A673 (cell line): ENCODE measurements at regions not wholly inside any gene's neighbourhood (a gene's known extent, or its start where the extent isn't known, plus 50 kb on each side); places are given as distances from the start of the nearest gene placed in this dataset.

Source experiments
- BruUV-seq: library from RNA; stranded (reverse); fragments of 400-500 nt; replicated peaks from 2 replicates; lab custom pipeline; 2021; lab: Mats Ljungman, UMichigan
- CTCF ChIA-PET: fragments of 300-600 bp; sonication (Branson Sonifier 250); formaldehyde crosslinking; loops from one replicate; lab custom pipeline; 2022; ENCODE audit warnings: antibody characterized with exemption; lab: Charles Lee
- POLR2A ChIA-PET: fragments of 300-600 bp; sonication (Branson Sonifier 250); formaldehyde crosslinking; loops from one replicate; lab custom pipeline; 2022; ENCODE audit warnings: antibody characterized with exemption; ENCODE audit not compliant: low non-redundant PET; lab: Charles Lee
- DNase-seq: peaks from one replicate; pipeline ENCODE4 v3.0.0-alpha.2; 2015; ENCODE audit warnings: low spot score
- H3K27ac ChIP-seq: fragments of 200-600 bp; sonication (generic); 2 replicates; pipeline ENCODE4 v1.5.1; 2016; ENCODE audit warnings: mixed run types, low read depth, mild to moderate bottlenecking, mixed read lengths, antibody characterized with exemption, low read length; ENCODE audit not compliant: poor library complexity, severe bottlenecking
- H3K27me3 ChIP-seq: fragments of 200-600 bp; sonication (generic); replicated peaks from 2 replicates; pipeline ENCODE4 v1.6.1; 2017; ENCODE audit warnings: mixed run types, low read depth, mild to moderate bottlenecking, mixed read lengths, antibody characterized with exemption, low read length; ENCODE audit not compliant: insufficient read depth, poor library complexity
- H3K36me3 ChIP-seq: fragments of 200-600 bp; sonication (generic); 2 replicates; pipeline ENCODE4 v1.6.1; 2016; ENCODE audit warnings: mixed run types, mild to moderate bottlenecking, mixed read lengths, antibody characterized with exemption, low read length; ENCODE audit not compliant: insufficient read depth, poor library complexity, severe bottlenecking
- H3K4me1 ChIP-seq: fragments of 200-600 bp; sonication (generic); 2 replicates; pipeline ENCODE4 v1.6.1; 2017; ENCODE audit warnings: mixed run types, mild to moderate bottlenecking, mixed read lengths, antibody characterized with exemption, low read length; ENCODE audit not compliant: insufficient read depth, poor library complexity, severe bottlenecking
- H3K4me3 ChIP-seq: fragments of 200-600 bp; sonication (generic); 2 replicates; pipeline ENCODE4 v1.5.1; 2016; ENCODE audit warnings: low read depth, mixed run types, mild to moderate bottlenecking, mixed read lengths, low read length; ENCODE audit not compliant: poor library complexity, severe bottlenecking
- H3K9me3 ChIP-seq: fragments of 200-600 bp; sonication (generic); 2 replicates; pipeline ENCODE4 v1.6.1; 2016; ENCODE audit warnings: mixed run types, low read depth, mild to moderate bottlenecking, mixed read lengths, antibody characterized with exemption, low read length; ENCODE audit not compliant: poor library complexity, severe bottlenecking
- CTCF ChIP-seq: fragments of 300-800, 200-600 bp; sonication (generic); conservative IDR thresholded peaks from 2 replicates; pipeline ENCODE4 v1.5.1; 2017; ENCODE audit warnings: low read depth, mild to moderate bottlenecking, antibody characterized with exemption, low read length, moderate library complexity, mixed read lengths
- EZH2 ChIP-seq: fragments of 200-600 bp; sonication (generic); IDR thresholded peaks from 2 replicates; pipeline ENCODE4 v1.6.1; 2017; ENCODE audit warnings: borderline replicate concordance, low read depth, mild to moderate bottlenecking, mixed read lengths, antibody characterized with exemption, low read length; ENCODE audit not compliant: poor library complexity, severe bottlenecking
- intact Hi-C: fragments of 100-400 bp; cut with micrococcal nuclease; formaldehyde crosslinking; loops from one replicate; pipeline ENCODE4 v1.10.0; 2022; ENCODE audit not compliant: unreplicated experiment

- no peaks in the 10 kb centered on the region for H3K36me3 ChIP-seq
- TF ChIP-seq EZH2 (no peak), CTCF (no peak)
- no peak overlapping the region for H3K4me3 ChIP-seq
- no peaks in the 10 kb centered on the region for H3K9me3 ChIP-seq
- intact Hi-C loops: no loop called here
- H3K27ac ChIP-seq: no peak overlapping the region
- DNase-seq: no peak
- ChIA-PET CTCF (no interaction called here), POLR2A (no interaction called here)
- BruUV-seq: no TSS peak
- H3K4me1 ChIP-seq: no peaks in the 10 kb centered on the region
- no peaks in the 10 kb centered on the region for H3K27me3 ChIP-seq
Measured at GRCh38 chr7:46675456-46675855, 754.4 kb upstream of the IGFBP3 start.

GRCh38 chr7:46672861-46673260 lies 751.8 kb upstream of the IGFBP3 start:
- H3K27me3 ChIP-seq: no peaks in the 10 kb centered on the region
- CTCF ChIA-PET: no interaction called here
- BruUV-seq: no TSS peak
- H3K4me3 ChIP-seq: no peak overlapping the region
- TF ChIP-seq CTCF (no peak), EZH2 (no peak)
- no peaks in the 10 kb centered on the region for H3K9me3 ChIP-seq
- intact Hi-C loops: no loop called here
- no peak for DNase-seq
- H3K27ac ChIP-seq: no peak overlapping the region
- POLR2A ChIA-PET: no interaction called here
- H3K4me1 ChIP-seq: no peaks in the 10 kb centered on the region
- H3K36me3 ChIP-seq: no peaks in the 10 kb centered on the region

GRCh38 chr7:46671108-46671769 lies 750.2 kb upstream of the IGFBP3 start:
- Histone ChIP-seq H3K4me3 (no peak overlapping the region), H3K4me1 (no peaks in the 10 kb centered on the region), H3K27ac (no peak overlapping the region), H3K36me3 (no peaks in the 10 kb centered on the region), H3K27me3 (no peaks in the 10 kb centered on the region), H3K9me3 (no peaks in the 10 kb centered on the region)
- no peak for TF ChIP-seq CTCF
- TF ChIP-seq EZH2: no peak
- CTCF ChIA-PET: no interaction called here
- no peak for DNase-seq
- intact Hi-C loops: no loop called here
- POLR2A ChIA-PET: no interaction called here
- BruUV-seq: no TSS peak
